Brain pericyte (primary cell): ENCODE measurements at regions not wholly inside any gene's neighbourhood (a gene's known extent, or its start where the extent isn't known, plus 50 kb on each side); places are given as distances from the start of the nearest gene placed in this dataset.
"Not testable (repeated sequence)": the region's sequence is repeated elsewhere in the genome, so short reads cannot be mapped to it uniquely, and the experiment has no call there.

Experiments used
- DNase-seq: peaks from one replicate; pipeline ENCODE4 v3.0.0-alpha.2; 2012; ENCODE audit warnings: low read depth, low spot score

DNA sequence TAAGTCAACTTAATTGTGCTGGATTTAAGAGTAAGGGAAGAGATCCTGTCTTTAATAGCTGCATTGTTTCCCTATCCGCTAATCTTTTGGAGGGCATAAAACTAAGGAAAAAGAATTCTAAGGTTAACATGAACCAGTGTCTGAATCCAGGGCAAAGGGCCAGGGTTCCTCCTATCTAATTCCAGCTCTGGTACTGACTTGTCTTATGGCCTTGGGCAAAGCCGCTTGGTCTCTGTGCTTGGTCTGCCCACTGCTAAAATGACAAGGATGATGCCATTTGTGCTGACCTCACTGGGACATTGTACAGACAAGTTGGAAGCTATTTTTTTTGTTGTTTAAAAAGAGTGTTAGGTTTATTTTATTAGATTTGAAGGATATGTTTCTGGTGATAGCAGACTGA is 334.7 kb upstream of the PIK3R1 start:
- no peak for DNase-seq

- DNase-seq: no peak
Measured at GRCh38 chr5:67880511-67880805, 335.1 kb upstream of the PIK3R1 start.

- DNase-seq: no peak
Measured at GRCh38 chr5:67879620-67880510, 335.7 kb upstream of the PIK3R1 start.

DNA sequence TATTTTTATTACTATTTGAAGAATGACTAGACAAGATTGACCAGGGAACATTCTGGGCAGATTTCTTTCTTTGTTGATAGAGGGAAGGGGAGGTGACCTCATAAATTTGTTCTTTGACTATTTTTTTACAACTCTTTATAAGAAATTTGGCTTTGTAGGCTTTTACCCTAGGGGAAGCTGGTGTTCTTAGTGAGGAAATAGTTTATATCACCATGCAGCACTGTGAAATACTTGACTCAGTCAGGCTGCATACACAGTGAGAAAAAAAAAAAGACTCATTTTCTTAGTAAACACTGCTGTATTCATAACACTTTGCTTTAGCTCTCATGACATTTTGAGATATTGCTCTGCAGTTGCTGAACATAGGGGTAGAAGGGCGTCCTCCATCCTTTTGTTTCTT is 336.6 kb upstream of the PIK3R1 start:
- no peak for DNase-seq

- no peak for DNase-seq
Measured at GRCh38 chr5:67876371-67876770, 339.2 kb upstream of the PIK3R1 start.

DNA sequence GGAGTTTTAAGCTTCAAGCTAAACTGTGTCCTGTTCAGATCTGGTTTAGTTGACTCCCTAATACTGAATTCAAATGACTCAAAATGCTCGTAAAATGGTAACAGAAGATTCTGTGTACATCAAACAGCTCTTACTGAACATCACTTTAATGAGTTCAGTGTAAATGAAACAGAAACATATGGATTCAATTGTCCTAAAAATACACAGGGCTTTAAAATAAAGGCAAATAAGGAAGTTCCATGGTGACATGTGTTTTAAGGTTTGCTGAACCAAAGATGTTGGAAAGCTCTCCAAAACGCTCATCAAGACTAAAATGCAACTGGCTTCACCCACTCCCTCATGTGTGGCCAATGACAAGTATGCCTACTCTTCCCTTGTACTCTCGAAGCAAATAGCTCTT is 340.0 kb upstream of the PIK3R1 start:
- no peak for DNase-seq

DNA sequence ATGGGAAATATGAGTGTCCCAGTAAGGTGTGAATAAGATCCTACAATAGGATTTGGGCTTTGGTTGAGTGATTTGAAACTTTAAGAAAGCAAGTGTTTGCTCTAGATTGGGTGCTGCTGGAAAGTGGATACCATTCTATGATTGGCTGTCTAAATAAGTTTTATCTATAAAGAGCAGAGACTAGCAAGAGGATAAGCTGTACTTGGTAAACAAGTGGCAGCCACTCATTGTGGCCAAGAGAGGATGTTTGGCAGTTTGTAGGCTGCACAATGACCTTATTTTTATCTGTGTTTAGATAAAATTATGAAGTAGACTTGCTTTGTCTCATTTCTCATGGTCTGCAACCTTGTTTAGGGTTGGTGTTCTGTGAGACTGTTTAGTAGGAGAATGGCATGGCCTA is 341.6 kb upstream of the PIK3R1 start:
- DNase-seq: no peak

DNA sequence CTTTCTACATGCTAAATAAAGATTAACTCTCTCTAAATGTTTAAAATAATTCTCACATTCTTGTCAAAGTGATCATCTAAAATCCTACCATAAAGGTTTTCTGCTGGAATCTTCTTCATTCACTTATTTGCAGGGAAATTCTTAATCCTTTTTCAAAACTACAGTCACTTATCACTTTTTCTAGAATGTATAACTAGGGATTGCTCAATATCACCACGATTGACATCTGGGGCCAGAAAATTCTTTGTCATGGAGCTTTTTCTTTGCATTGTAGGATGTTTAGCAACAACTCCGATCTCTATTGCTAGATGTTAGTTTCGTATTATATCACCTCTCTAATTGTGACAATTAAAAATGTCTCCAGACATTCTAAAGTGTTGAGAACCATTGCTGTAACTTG is 344.9 kb upstream of the PIK3R1 start:
- no peak for DNase-seq

DNA sequence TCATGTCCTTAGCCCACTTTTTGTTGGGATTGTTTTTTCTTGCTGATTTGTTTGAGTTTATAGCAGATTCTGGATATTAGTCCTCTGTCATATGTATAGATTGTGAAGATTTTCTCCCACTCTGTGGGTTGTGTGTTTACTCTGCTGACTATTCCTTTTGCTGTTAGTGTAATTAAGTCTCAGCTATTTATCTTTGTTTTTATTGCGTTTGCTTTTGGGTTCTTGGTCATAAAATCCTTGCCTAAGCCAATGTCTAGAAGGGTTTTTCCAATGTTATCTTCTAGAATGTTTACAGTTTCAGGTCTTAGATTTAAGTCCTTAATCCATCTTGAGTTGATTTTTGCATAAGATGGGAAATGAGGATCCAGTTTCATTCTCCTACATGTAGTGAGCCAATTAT is 351.2 kb upstream of the PIK3R1 start:
- DNase-seq: not testable (repeated sequence)

GRCh38 chr5:67858471-67859031 is 357.0 kb upstream of the PIK3R1 start:
- no peak for DNase-seq

GRCh38 chr5:67857502-67857901 is 358.1 kb upstream of the PIK3R1 start:
- DNase-seq: no peak

DNA sequence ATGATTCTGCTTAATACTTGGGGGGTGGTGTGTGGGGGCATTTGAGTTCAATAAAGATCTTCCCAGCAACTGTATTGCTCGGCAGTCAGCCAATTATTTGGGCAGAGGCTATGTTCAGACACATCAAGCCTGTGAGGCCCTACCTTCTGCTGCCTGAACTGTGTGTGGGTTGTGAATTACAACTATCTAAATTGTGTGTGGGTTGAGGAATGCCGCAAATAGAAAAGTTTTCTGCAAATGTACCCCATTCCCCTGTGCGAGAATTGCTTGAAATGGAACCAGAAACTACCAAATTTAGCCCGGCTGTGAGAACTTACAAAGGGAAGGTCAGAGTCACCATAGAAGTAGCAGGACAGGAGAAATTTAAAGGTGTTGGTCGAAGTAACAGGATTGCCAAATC is 360.0 kb upstream of the PIK3R1 start:
- DNase-seq: no peak

DNA sequence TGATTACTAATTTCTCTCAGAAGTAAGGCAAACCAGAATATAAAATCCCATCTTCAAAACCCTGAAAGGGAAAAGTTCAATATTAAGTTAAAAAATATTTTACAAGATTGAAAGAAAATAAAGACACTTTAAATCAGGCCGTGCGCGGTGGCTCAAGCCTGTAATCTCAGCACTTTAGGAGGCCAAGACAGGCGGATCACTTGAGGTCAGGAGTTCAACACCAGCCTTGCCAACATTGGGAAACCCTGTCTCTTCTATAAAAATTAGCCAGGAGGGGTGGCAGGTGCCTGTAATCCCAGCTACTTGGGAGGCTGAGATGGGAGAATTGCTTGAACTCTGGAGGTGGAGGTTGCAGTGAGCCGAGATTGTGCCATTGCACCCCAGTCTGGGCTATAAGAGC is 364.6 kb upstream of the PIK3R1 start:
- not testable (repeated sequence) for DNase-seq

DNA sequence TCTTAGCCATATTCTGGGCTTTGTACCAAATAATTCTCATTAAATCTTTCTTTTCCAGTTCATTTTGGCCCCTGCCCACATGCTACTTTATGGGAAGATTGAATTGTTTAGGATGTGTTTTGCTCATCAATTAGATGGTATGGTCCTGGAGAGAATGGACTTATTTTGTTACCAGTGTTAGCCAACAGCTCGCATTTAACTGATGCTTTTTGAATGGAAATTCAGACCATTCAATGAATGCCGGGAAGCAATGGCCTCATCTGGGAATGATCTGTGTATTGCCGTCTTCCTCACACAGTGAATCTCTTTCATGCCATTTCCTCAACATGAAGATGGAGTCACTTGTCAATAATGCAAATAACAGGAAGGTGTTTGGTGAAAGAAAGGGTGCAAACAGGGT is 370.6 kb upstream of the PIK3R1 start:
- no peak for DNase-seq

- peak; percentile 6 for DNase-seq
Measured at GRCh38 chr5:67842806-67843205, 372.8 kb upstream of the PIK3R1 start.

GRCh38 chr5:67837225-67837624 is 378.3 kb upstream of the PIK3R1 start:
- not testable (repeated sequence) for DNase-seq

DNA sequence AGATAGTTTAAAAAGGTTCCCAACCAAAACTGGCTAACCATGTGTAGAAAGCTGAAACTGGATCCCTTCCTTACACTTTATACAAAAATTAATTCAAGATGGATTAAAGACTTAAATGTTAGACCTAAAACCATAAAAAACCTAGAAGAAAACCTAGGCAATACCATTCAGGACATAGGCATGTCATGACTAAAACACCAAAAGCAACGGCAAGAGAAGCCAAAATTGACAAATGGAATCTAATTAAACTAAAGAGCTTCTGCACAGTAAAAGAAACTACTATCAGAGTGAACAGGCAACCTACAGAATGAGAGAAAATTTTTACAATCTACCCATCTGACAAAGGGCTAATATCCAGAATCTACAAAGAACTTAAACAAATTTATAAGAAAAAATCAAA is 379.1 kb upstream of the PIK3R1 start:
- not testable (repeated sequence) for DNase-seq

GRCh38 chr5:67831048-67831447 is 384.5 kb upstream of the PIK3R1 start:
- no peak for DNase-seq

GRCh38 chr5:67827541-67827940 is 388.0 kb upstream of the PIK3R1 start:
- DNase-seq: no peak

GRCh38 chr5:67824852-67825251 is 390.7 kb upstream of the PIK3R1 start:
- no peak for DNase-seq

DNA sequence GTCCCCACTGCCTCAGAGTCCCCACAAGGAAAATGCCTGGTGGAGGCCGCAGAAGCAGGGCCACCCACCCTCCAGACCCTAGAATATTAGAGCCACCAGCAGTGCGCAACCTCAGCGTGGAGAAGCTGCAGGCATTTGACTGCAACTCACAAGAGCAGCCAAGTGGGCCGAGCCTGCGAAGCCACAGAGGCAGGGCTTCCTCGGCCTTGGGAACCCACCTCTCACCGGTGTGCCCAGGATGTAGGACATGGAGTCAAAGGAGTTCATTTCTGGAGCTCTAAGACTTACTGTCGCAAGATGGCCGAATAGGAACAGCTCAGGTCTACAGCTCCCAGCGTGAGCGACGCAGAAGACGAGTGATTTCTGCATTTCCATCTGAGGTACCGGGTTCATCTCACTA is 397.9 kb upstream of the PIK3R1 start:
- no peak for DNase-seq

- DNase-seq: no peak
Measured at GRCh38 chr5:67816456-67816855, 399.1 kb upstream of the PIK3R1 start.
